ENCODE measurements at regions not wholly inside any gene's neighbourhood (a gene's known extent, or its start where the extent isn't known, plus 50 kb on each side); places are given as distances from the start of the nearest gene placed in this dataset.
"Not testable (repeated sequence)": the region's sequence is repeated elsewhere in the genome, so short reads cannot be mapped to it uniquely, and the experiment has no call there.

GRCh38 chr16:29337385-29337901 lies 69.1 kb downstream of the NPIPB11 start:
- not testable (repeated sequence) for TF ChIP-seq POLR2A (IDR thresholded peaks at IDR 0.05; ENCODE audit: low read depth, low read length); ZNF592 (IDR thresholded peaks at IDR 0.05); CTCF (IDR thresholded peaks at IDR 0.05 in 2 of 3, conservative IDR thresholded peaks at IDR 0.05 in 1 of 3; ENCODE audit: control insufficient read depth in 2 of 3, extremely low read depth in 1 of 3, insufficient read depth in 1 of 3, low read depth in 3 of 3, low read length in 3 of 3); ZBED1 (IDR thresholded peaks at IDR 0.05; ENCODE audit: borderline replicate concordance); TAF1 (IDR thresholded peaks at IDR 0.05; ENCODE audit: borderline replicate concordance, low read depth, low read length); SRF (IDR thresholded peaks at IDR 0.05; ENCODE audit: low read depth in 2 of 2, low read length in 2 of 2); NRF1 (conservative IDR thresholded peaks at IDR 0.05; ENCODE audit: low read depth, low read length); NFIC (IDR thresholded peaks at IDR 0.05; ENCODE audit: low read depth, low read length); RAD21 (IDR thresholded peaks at IDR 0.05; ENCODE audit: insufficient read depth, low read depth, low read length); PBX3 (IDR thresholded peaks at IDR 0.05; ENCODE audit: insufficient replicate concordance, low read depth, low read length); ZZZ3 (IDR thresholded peaks at IDR 0.05; ENCODE audit: control insufficient read depth, insufficient read length, low read depth); CHD4 (IDR thresholded peaks at IDR 0.05); POLR2AphosphoS5 (IDR thresholded peaks at IDR 0.05; ENCODE audit: low read length); CBX3 (IDR thresholded peaks at IDR 0.05; ENCODE audit: borderline replicate concordance, low read depth)

Data from GM12878 (cell line).